GM21619 (cell line): ENCODE measurements at regions not wholly inside any gene's neighbourhood (a gene's known extent, or its start where the extent isn't known, plus 50 kb on each side); places are given as distances from the start of the nearest gene placed in this dataset.
"Not testable (repeated sequence)": the region's sequence is repeated elsewhere in the genome, so short reads cannot be mapped to it uniquely, and the experiment has no call there.

ENCODE experiments used
- ATAC-seq: cut with Tn5 transposase; IDR thresholded peaks from one replicate; pipeline ENCODE4 v1.9.1; 2021; ENCODE audit not compliant: unreplicated experiment

- ATAC-seq = no peak
These were observed 61.2 kb upstream of the TMTC2 start for GRCh38 chr12:82625523-82625922.

GRCh38 chr12:82627799-82628198 is 58.9 kb upstream of the TMTC2 start:
- peak; percentile 56 for ATAC-seq

GRCh38 chr12:82634495-82635258 is 52.0 kb upstream of the TMTC2 start:
- not testable (repeated sequence) for ATAC-seq

GRCh38 chr12:82635263-82635662 is 51.4 kb upstream of the TMTC2 start:
- ATAC-seq = no peak
